Neural progenitor cell (in vitro differentiated cells): ENCODE measurements at regions not wholly inside any gene's neighbourhood (a gene's known extent, or its start where the extent isn't known, plus 50 kb on each side); places are given as distances from the start of the nearest gene placed in this dataset.

Experiments
- DNase-seq: peaks from one replicate; pipeline ENCODE4 v3.0.0-alpha.2; 2016; ENCODE audit warnings: low spot score
- H2AFZ ChIP-seq: fragments of 200-600 bp; sonication (generic); replicated peaks from 2 replicates; pipeline ENCODE4 v1.6.1; 2016; ENCODE audit warnings: antibody characterized with exemption
- H3F3A ChIP-seq: fragments of 200-600 bp; sonication (generic); 2 replicates; pipeline ENCODE4 v1.6.1; 2016; ENCODE audit warnings: antibody characterized with exemption, low read depth
- H3K27ac ChIP-seq: fragments of 200-600 bp; sonication (generic); 2 replicates; pipeline ENCODE4 v1.5.1; 2016; ENCODE audit warnings: mild to moderate bottlenecking
- H3K27me3 ChIP-seq: fragments of 200-600 bp; sonication (generic); 2 replicates; pipeline ENCODE4 v1.6.1; 2016; ENCODE audit warnings: mild to moderate bottlenecking, moderate library complexity
- H3K36me3 ChIP-seq: fragments of 200-600 bp; sonication (generic); 2 replicates; pipeline ENCODE4 v1.5.1; 2016
- H3K4me1 ChIP-seq: fragments of 200-600 bp; sonication (generic); 2 replicates; pipeline ENCODE4 v1.6.1; 2016; ENCODE audit warnings: mixed run types
- H3K4me2 ChIP-seq: fragments of 200-600 bp; sonication (generic); 2 replicates; pipeline ENCODE4 v1.6.1; 2016
- H3K4me3 ChIP-seq: fragments of 200-600 bp; sonication (generic); 2 replicates; pipeline ENCODE4 v1.5.1; 2016
- H3K79me2 ChIP-seq: fragments of 200-600 bp; sonication (generic); 2 replicates; pipeline ENCODE4 v1.6.1; 2016; ENCODE audit warnings: low read depth
- H3K9ac ChIP-seq: fragments of 200-600 bp; sonication (generic); 2 replicates; pipeline ENCODE4 v1.6.1; 2016
- H3K9me3 ChIP-seq: fragments of 200-600 bp; sonication (generic); 2 replicates; pipeline ENCODE4 v1.5.1; 2016; ENCODE audit warnings: low read depth
- H4K20me1 ChIP-seq: fragments of 200-600 bp; sonication (generic); 2 replicates; pipeline ENCODE4 v1.6.1; 2016; ENCODE audit warnings: low read depth
- H3K27ac Mint-ChIP-seq: 3 replicates; pipeline ENCODE4 v1.8.0; 2021; ENCODE audit warnings: mixed read lengths
- H3K27me3 Mint-ChIP-seq: 2 replicates; pipeline ENCODE4 v1.8.0; 2022; ENCODE audit warnings: low read depth, mild to moderate bottlenecking, inconsistent platforms, moderate library complexity, mixed read lengths; ENCODE audit not compliant: insufficient read depth
- H3K36me3 Mint-ChIP-seq: 3 replicates; pipeline ENCODE4 v1.8.0; 2021; ENCODE audit warnings: mixed read lengths
- H3K4me1 Mint-ChIP-seq: 3 replicates; pipeline ENCODE4 v1.8.0; 2021; ENCODE audit warnings: mixed read lengths
- H3K4me3 Mint-ChIP-seq: 3 replicates; pipeline ENCODE4 v1.8.0; 2021; ENCODE audit warnings: mild to moderate bottlenecking, moderate library complexity, mixed read lengths
- H3K9me3 Mint-ChIP-seq: 3 replicates; pipeline ENCODE4 v1.8.0; 2020; ENCODE audit warnings: mixed read lengths
- CTCF ChIP-seq: fragments of 200-600 bp; sonication (generic); IDR thresholded peaks from 2 replicates; pipeline ENCODE4 v1.5.1; 2017; ENCODE audit warnings: antibody characterized with exemption, mild to moderate bottlenecking
- EZH2 ChIP-seq: fragments of 200-600 bp; sonication (generic); IDR thresholded peaks from 2 replicates; pipeline ENCODE4 v1.6.1; 2017; ENCODE audit warnings: antibody characterized with exemption, mild to moderate bottlenecking, moderate library complexity
- EZH2phosphoT487 ChIP-seq: fragments of 200-600 bp; sonication (generic); IDR thresholded peaks from 2 replicates; pipeline ENCODE4 v1.6.1; 2017; ENCODE audit warnings: antibody characterized with exemption

GRCh38 chr9:18060269-18060934, 413.6 kb upstream of the ADAMTSL1 start:
- no peak for DNase-seq
- H3K4me2 ChIP-seq, result no peak overlapping the region
- Mint-ChIP-seq H3K27me3 (no peaks in the 10 kb centered on the region), H3K4me3 (no peak overlapping the region), H3K4me1 (no peaks in the 10 kb centered on the region), H3K9me3 (no peaks in the 10 kb centered on the region), H3K27ac (no peak overlapping the region), H3K36me3 (no peaks in the 10 kb centered on the region)
- no peak overlapping the region for H2AFZ ChIP-seq
- no peaks in the 10 kb centered on the region for H3K79me2 ChIP-seq
- no peaks in the 10 kb centered on the region for H3F3A ChIP-seq
- H3K4me1 ChIP-seq, result peaks cover 3% of the 10 kb centered on the region
- no peaks in the 10 kb centered on the region for H3K27me3 ChIP-seq
- no peaks in the 10 kb centered on the region for H3K36me3 ChIP-seq
- no peak overlapping the region for H3K4me3 ChIP-seq
- H3K9ac ChIP-seq, result no peak overlapping the region
- H3K27ac ChIP-seq, result no peak overlapping the region
- H3K9me3 ChIP-seq, result no peaks in the 10 kb centered on the region
- TF ChIP-seq CTCF (peak; percentile 57), EZH2 (no peak), EZH2phosphoT487 (no peak)
- H4K20me1 ChIP-seq, result no peaks in the 10 kb centered on the region

GRCh38 chr9:18061332-18061731, 412.6 kb upstream of the ADAMTSL1 start:
- Mint-ChIP-seq H3K4me3 (no peak overlapping the region), H3K27me3 (no peaks in the 10 kb centered on the region), H3K27ac (no peak overlapping the region), H3K9me3 (no peaks in the 10 kb centered on the region), H3K36me3 (no peaks in the 10 kb centered on the region), H3K4me1 (no peaks in the 10 kb centered on the region)
- Histone ChIP-seq H3K36me3 (no peaks in the 10 kb centered on the region), H3K4me1 (peaks cover 3% of the 10 kb centered on the region), H3F3A (no peaks in the 10 kb centered on the region), H3K4me2 (no peak overlapping the region), H3K4me3 (no peak overlapping the region), H3K79me2 (no peaks in the 10 kb centered on the region), H3K9me3 (no peaks in the 10 kb centered on the region), H3K9ac (no peak overlapping the region), H3K27me3 (no peaks in the 10 kb centered on the region), H4K20me1 (no peaks in the 10 kb centered on the region), H2AFZ (peak overlapping the region; percentile 12), H3K27ac (no peak overlapping the region)
- TF ChIP-seq CTCF, result no peak
- TF ChIP-seq EZH2phosphoT487, result no peak
- TF ChIP-seq EZH2, result no peak
- DNase-seq, result no peak

GRCh38 chr9:18061856-18062255, 412.1 kb upstream of the ADAMTSL1 start:
- peaks cover 3% of the 10 kb centered on the region for H3K4me1 ChIP-seq
- no peaks in the 10 kb centered on the region for H3K9me3 ChIP-seq
- no peak overlapping the region for H3K9ac ChIP-seq
- Mint-ChIP-seq H3K4me1 (no peaks in the 10 kb centered on the region), H3K27ac (no peak overlapping the region), H3K27me3 (no peaks in the 10 kb centered on the region), H3K36me3 (no peaks in the 10 kb centered on the region), H3K9me3 (no peaks in the 10 kb centered on the region), H3K4me3 (no peak overlapping the region)
- no peaks in the 10 kb centered on the region for H4K20me1 ChIP-seq
- H3K27ac ChIP-seq, result no peak overlapping the region
- peak overlapping the region; percentile 12 for H2AFZ ChIP-seq
- H3K27me3 ChIP-seq, result no peaks in the 10 kb centered on the region
- no peaks in the 10 kb centered on the region for H3K36me3 ChIP-seq
- no peaks in the 10 kb centered on the region for H3F3A ChIP-seq
- no peak overlapping the region for H3K4me3 ChIP-seq
- TF ChIP-seq EZH2phosphoT487 (no peak), CTCF (no peak), EZH2 (no peak)
- no peak for DNase-seq
- no peaks in the 10 kb centered on the region for H3K79me2 ChIP-seq
- H3K4me2 ChIP-seq, result no peak overlapping the region
